ENCODE measurements at regions not wholly inside any gene's neighbourhood (a gene's known extent, or its start where the extent isn't known, plus 50 kb on each side); places are given as distances from the start of the nearest gene placed in this dataset.
"Not testable (repeated sequence)": the region's sequence is repeated elsewhere in the genome, so short reads cannot be mapped to it uniquely, and the experiment has no call there.

DNA sequence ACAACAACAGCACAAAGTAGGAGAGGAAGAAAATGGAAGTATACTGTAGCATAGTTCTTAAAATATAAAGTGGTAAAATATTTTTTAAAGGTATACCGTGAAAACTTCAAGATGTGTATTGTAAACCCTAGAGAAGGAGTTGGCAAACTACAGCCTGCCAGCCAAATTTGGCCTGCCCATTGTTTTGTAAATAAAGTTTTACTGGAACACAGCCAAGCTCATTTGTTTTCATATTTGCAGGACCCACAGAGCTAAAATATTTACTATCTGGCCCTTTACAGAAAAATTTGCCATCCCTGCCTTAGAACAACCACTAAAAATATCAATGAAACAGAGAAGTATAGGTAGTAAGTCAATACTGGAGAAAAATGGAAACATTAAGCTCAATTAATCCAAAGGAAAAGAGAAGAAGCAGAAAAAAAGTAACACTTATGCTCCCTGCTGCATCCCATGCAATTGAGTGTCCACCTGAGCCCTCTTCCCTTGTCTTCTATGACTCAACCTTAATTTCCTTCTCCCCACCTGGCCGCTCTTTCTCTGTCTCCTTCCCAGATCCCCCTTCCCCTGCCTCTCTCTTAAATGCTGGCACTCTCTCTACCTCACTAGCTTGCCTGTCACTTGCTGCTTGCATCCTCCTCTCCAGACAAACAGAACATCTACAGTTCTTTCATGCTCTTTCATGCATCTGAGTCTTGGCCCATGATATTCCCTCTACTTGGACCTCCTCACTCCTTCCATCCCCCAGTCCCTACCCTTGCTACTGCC is 50.6 kb upstream of the FER start:
- FAIRE-seq (no peak), DNase-seq (ENCODE audit: insufficient read length, low spot score) (no peak)
- no peak for TF ChIP-seq POLR2A (IDR thresholded peaks at IDR 0.05; ENCODE audit: low read depth, low read length)

GRCh38 chr5:108696407-108696806 is 51.3 kb upstream of the FER start:
- no peak for DNase-seq (ENCODE audit: insufficient read length, low spot score)
- no peak for FAIRE-seq
- TF ChIP-seq POLR2A (IDR thresholded peaks at IDR 0.05; ENCODE audit: low read depth, low read length) = no peak

DNA sequence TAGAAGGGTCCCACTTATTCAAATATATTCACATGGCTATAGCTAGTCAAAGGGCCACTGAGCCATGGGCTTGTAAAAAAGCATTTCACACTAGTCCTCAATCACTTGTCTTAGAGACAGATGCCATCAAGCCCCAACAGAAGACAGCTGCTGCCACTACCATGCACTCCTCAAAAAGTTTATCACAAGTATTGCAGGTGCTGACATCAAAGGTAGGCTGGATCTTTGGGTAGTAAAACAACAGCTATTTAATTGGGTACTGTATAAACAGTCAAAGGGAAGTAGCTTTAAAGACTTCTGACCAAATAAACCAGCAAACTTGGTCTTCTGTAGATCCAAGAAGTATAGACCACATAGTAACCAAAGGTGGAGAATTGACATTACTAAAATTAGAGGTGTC is 59.2 kb upstream of the FER start:
- FAIRE-seq (no peak), DNase-seq (ENCODE audit: insufficient read length, low spot score) (no peak)
- no peak for TF ChIP-seq POLR2A (IDR thresholded peaks at IDR 0.05; ENCODE audit: low read depth, low read length)

DNA sequence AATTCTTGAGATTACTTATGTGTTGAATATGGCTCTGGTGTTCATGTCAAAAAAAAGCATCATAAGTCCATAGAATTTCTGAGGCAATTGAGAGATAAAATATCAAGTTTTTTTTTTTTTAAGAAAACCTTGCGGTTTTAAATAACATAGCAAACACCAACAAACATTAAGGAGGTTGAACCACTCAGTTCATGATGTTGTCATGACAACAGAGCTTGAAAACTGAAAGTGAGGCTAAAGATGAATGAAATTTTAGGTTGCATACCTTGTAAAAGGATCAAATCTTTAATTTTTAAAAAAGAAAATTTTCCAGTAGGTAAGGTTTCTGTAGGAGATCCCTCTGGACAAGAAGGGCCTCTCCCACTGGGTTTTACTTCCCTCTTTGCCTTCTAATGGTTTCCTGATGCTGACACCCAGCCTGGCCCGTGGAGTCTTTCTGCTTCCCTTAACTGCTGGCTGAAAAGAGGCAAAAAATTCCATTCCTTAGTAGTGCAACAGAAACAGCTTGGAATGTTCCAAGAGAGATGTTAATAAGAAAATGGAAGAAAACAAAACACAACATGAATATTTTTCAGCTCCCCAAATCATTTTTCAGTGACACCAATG is 60.0 kb upstream of the FER start:
- FAIRE-seq = no peak
- no peak for TF ChIP-seq POLR2A (IDR thresholded peaks at IDR 0.05; ENCODE audit: low read depth, low read length)
- DNase-seq (ENCODE audit: insufficient read length, low spot score) = no peak

- FAIRE-seq = no peak
- DNase-seq (ENCODE audit: insufficient read length, low spot score) = no peak
- no peak for TF ChIP-seq POLR2A (IDR thresholded peaks at IDR 0.05; ENCODE audit: low read depth, low read length)
Observed at GRCh38 chr5:108686676-108687075, 61.0 kb upstream of the FER start.

DNA sequence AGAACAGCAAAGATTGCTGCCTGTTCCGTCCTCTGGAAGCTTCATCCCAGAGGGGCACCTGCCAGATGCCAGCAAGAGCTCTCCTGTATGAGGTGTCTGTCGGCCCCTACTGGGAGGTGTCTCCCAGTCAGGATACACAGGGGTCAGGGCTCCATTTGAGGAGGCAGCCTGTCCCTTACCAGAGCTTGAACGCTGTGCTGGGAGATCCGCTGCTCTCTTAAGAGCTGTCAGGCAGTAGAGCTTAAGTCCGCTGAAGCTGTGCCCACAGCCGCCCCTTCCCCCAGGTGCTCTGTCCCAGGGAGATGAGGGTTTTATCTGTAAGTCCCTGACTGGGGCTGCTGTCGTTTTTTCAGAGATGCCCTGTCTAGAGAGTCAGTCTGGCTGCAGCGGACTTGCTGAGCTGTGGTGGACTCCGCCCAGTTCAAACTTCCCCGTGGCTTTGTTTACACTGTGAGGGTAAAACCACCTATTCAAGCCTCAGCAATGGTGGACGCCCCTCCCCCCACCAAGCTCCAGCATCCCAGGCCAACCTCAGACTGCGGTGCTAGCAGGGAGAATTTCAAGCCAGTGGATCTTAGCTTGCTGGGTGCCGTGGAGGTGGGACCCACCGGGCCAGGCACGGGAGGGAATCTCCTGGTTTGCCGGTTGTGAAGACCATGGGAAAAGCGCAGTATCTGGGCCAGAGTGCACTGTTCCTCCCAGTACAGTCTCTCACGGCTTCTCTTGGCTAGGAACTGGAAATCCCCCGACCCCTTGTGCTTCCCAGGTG is 62.1 kb upstream of the FER start:
- not testable (repeated sequence) for FAIRE-seq; DNase-seq (ENCODE audit: insufficient read length, low spot score)

DNA sequence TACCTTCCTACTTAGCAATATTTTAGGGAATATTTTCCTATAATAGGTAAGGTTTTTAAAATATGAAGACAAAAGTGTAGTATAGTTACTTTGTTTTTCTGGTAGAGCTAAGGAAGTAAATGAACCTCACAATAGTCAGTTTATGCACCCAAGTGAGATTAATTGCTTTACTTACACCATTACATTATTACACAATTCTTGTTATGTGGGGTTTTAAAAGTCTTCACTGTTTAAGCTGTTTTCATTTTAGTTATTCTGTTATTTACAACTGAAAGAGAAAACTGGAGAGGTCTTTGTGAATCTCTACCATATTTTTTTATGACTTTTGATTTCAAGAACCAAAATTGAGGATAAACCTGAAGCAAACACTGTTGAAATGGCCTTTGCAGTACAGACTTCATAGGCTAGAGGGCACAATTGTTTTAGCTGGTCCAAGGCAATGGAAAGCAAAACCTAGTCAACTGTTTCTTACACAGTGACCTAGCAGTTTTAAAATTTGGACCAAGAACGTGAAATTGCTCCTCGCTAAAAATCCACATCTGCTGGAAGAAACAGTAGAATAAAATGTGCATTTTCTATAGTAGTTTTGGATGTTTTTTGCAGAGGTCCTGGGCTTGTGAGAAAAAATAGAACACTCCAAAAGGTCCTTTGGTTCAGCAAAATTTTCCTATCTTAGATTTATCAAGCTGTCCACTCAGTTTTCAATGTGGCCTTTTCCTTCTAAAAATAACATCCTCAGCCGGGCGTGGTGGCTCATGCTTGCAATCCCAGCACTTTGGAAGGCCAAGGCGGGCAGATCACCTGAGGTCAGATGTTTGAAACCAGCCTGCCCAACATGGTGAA is 66.4 kb upstream of the FER start:
- peak; percentile 86 for FAIRE-seq
- TF ChIP-seq POLR2A (IDR thresholded peaks at IDR 0.05; ENCODE audit: low read depth, low read length) = no peak
- peak; percentile 38 for DNase-seq (ENCODE audit: insufficient read length, low spot score)

- FAIRE-seq (no peak), DNase-seq (ENCODE audit: insufficient read length, low spot score) (no peak)
- no peak for TF ChIP-seq POLR2A (IDR thresholded peaks at IDR 0.05; ENCODE audit: low read depth, low read length)
Observed at GRCh38 chr5:108678091-108678490, 69.6 kb upstream of the FER start.

GRCh38 chr5:108675736-108676135 is 72.0 kb upstream of the FER start:
- DNase-seq (ENCODE audit: insufficient read length, low spot score) = no peak
- TF ChIP-seq POLR2A (IDR thresholded peaks at IDR 0.05; ENCODE audit: low read depth, low read length) = no peak
- FAIRE-seq = no peak

DNA sequence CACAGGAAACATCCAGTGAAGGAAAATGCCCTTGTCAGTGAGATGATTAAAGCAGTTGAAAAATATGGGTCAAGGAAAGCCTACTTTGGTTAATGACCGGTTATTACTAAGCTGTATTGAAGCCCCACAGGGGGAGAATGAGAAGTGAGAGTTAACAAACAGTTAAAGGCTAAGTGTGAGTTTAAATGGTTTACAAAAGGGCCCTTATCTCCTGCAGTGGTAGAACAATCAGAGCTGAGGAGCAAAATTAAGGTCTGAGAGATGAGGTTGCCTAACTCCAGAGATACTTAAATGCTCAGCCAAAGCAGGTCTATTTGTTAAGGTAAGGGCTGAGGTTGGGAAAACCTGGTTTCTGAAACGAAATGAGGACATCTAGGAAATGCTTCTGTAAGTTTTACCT is 75.1 kb upstream of the FER start:
- DNase-seq (ENCODE audit: insufficient read length, low spot score) (no peak), FAIRE-seq (no peak)
- TF ChIP-seq POLR2A (IDR thresholded peaks at IDR 0.05; ENCODE audit: low read depth, low read length) = no peak

DNA sequence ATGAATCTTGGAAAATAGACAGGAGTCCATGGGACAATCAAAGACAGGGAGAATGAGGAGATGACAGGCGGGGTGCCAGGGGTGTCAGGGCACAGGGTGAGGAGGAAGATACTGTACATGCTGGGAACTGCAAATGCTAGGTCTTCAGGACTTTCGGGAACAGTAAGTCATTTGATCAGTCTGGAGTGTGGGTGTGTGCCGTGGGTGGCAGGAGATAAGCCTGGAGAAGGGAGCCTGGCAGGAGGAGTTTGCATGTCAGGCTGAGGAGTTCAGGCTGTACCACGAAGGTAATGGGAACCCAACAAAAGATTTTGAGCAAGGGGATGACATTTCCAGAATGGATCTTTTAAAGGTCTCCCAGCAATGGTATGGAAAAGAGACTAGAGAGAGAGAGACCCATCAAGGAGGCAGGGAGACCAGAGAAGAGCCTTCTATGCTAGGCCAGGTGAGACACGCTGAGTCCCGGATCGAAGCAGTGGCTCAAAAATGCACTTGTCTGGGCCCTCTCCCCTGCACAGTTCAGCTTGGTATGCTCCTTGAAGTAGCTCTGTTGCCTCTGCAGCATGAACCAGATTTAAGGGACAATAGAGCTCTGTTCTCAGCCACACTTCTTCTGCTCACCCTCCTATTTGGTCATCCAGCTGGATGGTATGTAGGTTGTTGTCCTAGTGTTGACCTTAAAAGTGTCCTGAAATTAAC is 77.0 kb upstream of the FER start:
- DNase-seq (ENCODE audit: insufficient read length, low spot score) (no peak), FAIRE-seq (no peak)
- TF ChIP-seq POLR2A (IDR thresholded peaks at IDR 0.05; ENCODE audit: low read depth, low read length) = no peak

GRCh38 chr5:108669462-108669861 is 78.2 kb upstream of the FER start:
- no peak for TF ChIP-seq POLR2A (IDR thresholded peaks at IDR 0.05; ENCODE audit: low read depth, low read length)
- no peak for FAIRE-seq
- DNase-seq (ENCODE audit: insufficient read length, low spot score) = no peak

- no peak for DNase-seq (ENCODE audit: insufficient read length, low spot score)
- FAIRE-seq = no peak
- TF ChIP-seq POLR2A (IDR thresholded peaks at IDR 0.05; ENCODE audit: low read depth, low read length) = no peak
Observed at GRCh38 chr5:108661590-108662219, 86.0 kb upstream of the FER start.
